ENCODE measurements at regions not wholly inside any gene's neighbourhood (a gene's known extent, or its start where the extent isn't known, plus 50 kb on each side); places are given as distances from the start of the nearest gene placed in this dataset.

- H3K4me1 ChIP-seq (ENCODE audit: control insufficient read depth, insufficient read depth, low read length), result peaks cover 10% of the 10 kb centered on the region
- no peaks in the 10 kb centered on the region for H3K27me3 ChIP-seq (ENCODE audit: control insufficient read depth, insufficient read depth, low read length)
- H3K27ac ChIP-seq (ENCODE audit: low read length), result no peak overlapping the region
- H3K4me3 ChIP-seq (ENCODE audit: low read length), result no peak overlapping the region
- WGBS (ENCODE audit: insufficient coverage), result 96% methylated on average over 38 of the region's 48 CpGs
- H3K36me3 ChIP-seq (ENCODE audit: control insufficient read depth, insufficient read depth, low read length), result no peaks in the 10 kb centered on the region
- H3K9me3 ChIP-seq (replicated peaks; ENCODE audit: control insufficient read depth, low read depth, low read length), result no peaks in the 10 kb centered on the region
- no peak for DNase-seq
Measured at GRCh38 chr5:124892185-124892848, 145.9 kb upstream of the ZNF608 start.

GRCh38 chr5:124894541-124894940, 148.1 kb upstream of the ZNF608 start:
- Histone ChIP-seq H3K27ac (ENCODE audit: low read length) (no peak overlapping the region), H3K4me3 (ENCODE audit: low read length) (no peak overlapping the region), H3K36me3 (ENCODE audit: control insufficient read depth, insufficient read depth, low read length) (no peaks in the 10 kb centered on the region), H3K27me3 (ENCODE audit: control insufficient read depth, insufficient read depth, low read length) (no peaks in the 10 kb centered on the region), H3K9me3 (replicated peaks; ENCODE audit: control insufficient read depth, low read depth, low read length) (no peaks in the 10 kb centered on the region), H3K4me1 (ENCODE audit: control insufficient read depth, insufficient read depth, low read length) (peaks cover under 1% of the 10 kb centered on the region)
- DNase-seq, result no peak
- WGBS (ENCODE audit: insufficient coverage), result 74% methylated on average over 3 of the region's 4 CpGs

- Histone ChIP-seq H3K4me1 (ENCODE audit: control insufficient read depth, insufficient read depth, low read length) (no peaks in the 10 kb centered on the region), H3K36me3 (ENCODE audit: control insufficient read depth, insufficient read depth, low read length) (no peaks in the 10 kb centered on the region), H3K27ac (ENCODE audit: low read length) (no peak overlapping the region), H3K27me3 (ENCODE audit: control insufficient read depth, insufficient read depth, low read length) (no peaks in the 10 kb centered on the region), H3K9me3 (replicated peaks; ENCODE audit: control insufficient read depth, low read depth, low read length) (no peaks in the 10 kb centered on the region), H3K4me3 (ENCODE audit: low read length) (no peak overlapping the region)
- WGBS (ENCODE audit: insufficient coverage), result no CpG with 5 or more reads among the region's 2 CpGs
- DNase-seq, result no peak
Measured at GRCh38 chr5:124895236-124895635, 148.8 kb upstream of the ZNF608 start.

GRCh38 chr5:124901081-124901480, 154.6 kb upstream of the ZNF608 start:
- Histone ChIP-seq H3K4me1 (ENCODE audit: control insufficient read depth, insufficient read depth, low read length) (peaks cover 7% of the 10 kb centered on the region), H3K4me3 (ENCODE audit: low read length) (no peak overlapping the region)
- DNase-seq, result no peak

DNA sequence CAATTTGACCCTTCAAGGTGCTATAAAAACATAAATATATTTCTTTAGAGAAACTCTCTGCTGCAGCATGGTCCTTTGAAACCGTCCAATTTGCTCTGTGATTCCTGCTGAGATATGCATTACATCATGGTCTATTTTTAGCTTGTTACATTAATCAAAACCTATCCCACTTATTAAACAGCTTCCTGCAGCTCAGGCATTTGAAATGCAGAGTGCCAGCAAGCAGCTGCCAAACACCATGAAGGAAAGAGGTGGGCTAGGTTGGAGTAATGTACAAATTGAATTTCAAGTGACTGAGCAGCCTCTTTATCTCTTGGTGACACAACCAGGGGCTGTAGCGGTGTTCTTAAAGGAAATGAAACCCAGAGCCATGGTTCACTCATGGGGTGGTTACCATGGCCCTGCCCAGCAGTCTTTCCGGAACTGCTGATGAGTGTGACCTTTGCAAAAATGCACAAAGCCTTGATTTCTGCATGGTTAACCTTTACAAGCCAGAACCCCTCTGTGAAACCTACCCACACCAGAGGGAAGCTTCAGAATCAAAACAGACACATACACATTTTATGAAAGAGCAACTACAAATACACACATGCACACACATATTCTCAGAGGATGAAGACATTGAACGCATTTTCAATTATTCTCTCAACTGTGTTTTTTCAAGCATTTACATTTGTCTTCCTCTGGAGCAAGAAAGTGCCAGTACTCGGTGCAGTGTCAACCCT, 155.8 kb upstream of the ZNF608 start:
- WGBS (ENCODE audit: insufficient coverage), result 64% methylated on average over 4 of the region's 5 CpGs
- Histone ChIP-seq H3K4me1 (ENCODE audit: control insufficient read depth, insufficient read depth, low read length) (peaks cover 18% of the 10 kb centered on the region), H3K36me3 (ENCODE audit: control insufficient read depth, insufficient read depth, low read length) (no peaks in the 10 kb centered on the region), H3K27me3 (ENCODE audit: control insufficient read depth, insufficient read depth, low read length) (no peaks in the 10 kb centered on the region), H3K9me3 (replicated peaks; ENCODE audit: control insufficient read depth, low read depth, low read length) (no peaks in the 10 kb centered on the region), H3K27ac (ENCODE audit: low read length) (peak overlapping the region; percentile 18), H3K4me3 (ENCODE audit: low read length) (no peak overlapping the region)
- peak; percentile 69 for DNase-seq

More at GRCh38 chr5:124901081-124901480, 154.6 kb upstream of the ZNF608 start:
- H3K27ac ChIP-seq (ENCODE audit: low read length), result no peak overlapping the region
- no peaks in the 10 kb centered on the region for H3K27me3 ChIP-seq (ENCODE audit: control insufficient read depth, insufficient read depth, low read length)
- no peaks in the 10 kb centered on the region for H3K9me3 ChIP-seq (replicated peaks; ENCODE audit: control insufficient read depth, low read depth, low read length)
- H3K36me3 ChIP-seq (ENCODE audit: control insufficient read depth, insufficient read depth, low read length), result no peaks in the 10 kb centered on the region

- peak overlapping the region; percentile 87 for H3K27ac ChIP-seq (ENCODE audit: low read length)
- H3K4me1 ChIP-seq (ENCODE audit: control insufficient read depth, insufficient read depth, low read length), result peaks cover 21% of the 10 kb centered on the region
Measured at GRCh38 chr5:124905256-124906130, 159.1 kb upstream of the ZNF608 start.

DNA sequence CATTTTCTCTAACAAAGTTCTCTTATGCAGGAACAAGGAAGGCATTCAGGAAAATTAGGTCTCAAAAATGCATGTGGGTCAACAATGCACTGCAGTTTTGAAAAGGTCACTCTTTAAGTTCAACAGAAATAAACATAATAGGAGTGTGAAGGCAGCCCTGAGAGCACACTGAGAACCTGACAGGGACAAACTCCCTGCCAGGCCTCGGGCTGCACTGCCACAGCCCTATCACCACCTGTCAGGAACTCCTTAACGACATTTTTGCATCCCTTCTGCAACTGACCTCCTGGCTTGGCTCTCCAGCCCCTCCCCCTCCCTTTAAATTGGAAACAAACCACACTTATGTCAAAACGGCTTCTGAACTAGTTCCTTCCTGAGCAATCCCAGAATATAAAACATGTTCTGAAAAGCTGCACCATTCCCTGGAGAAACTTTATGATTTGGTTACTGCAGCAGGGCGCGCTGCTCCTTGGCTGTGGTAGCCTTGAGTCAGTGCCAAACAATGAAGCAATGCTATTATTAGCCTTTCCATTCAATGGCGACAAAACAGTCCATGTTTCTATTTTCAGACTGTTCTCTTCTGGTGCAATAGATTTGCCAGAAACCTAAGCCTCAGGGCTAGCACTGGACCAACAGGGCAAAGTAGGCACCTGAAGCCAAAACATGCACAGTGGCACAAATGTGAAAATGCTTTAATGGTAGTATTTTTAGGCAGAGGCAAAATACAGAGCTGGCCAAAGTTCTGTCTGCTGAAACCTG, 160.1 kb upstream of the ZNF608 start:
- peak overlapping the region; percentile 87 for H3K27ac ChIP-seq (ENCODE audit: low read length)
- H3K36me3 ChIP-seq (ENCODE audit: control insufficient read depth, insufficient read depth, low read length), result no peaks in the 10 kb centered on the region
- no peak overlapping the region for H3K4me3 ChIP-seq (ENCODE audit: low read length)
- H3K27me3 ChIP-seq (ENCODE audit: control insufficient read depth, insufficient read depth, low read length), result no peaks in the 10 kb centered on the region
- 4% methylated on average over 4 of the region's 6 CpGs for WGBS (ENCODE audit: insufficient coverage)
- H3K4me1 ChIP-seq (ENCODE audit: control insufficient read depth, insufficient read depth, low read length), result peaks cover 21% of the 10 kb centered on the region
- peak; percentile 96 for DNase-seq
- no peaks in the 10 kb centered on the region for H3K9me3 ChIP-seq (replicated peaks; ENCODE audit: control insufficient read depth, low read depth, low read length)

More at GRCh38 chr5:124905256-124906130, 159.1 kb upstream of the ZNF608 start:
- Histone ChIP-seq H3K9me3 (replicated peaks; ENCODE audit: control insufficient read depth, low read depth, low read length) (no peaks in the 10 kb centered on the region), H3K4me3 (ENCODE audit: low read length) (no peak overlapping the region), H3K27me3 (ENCODE audit: control insufficient read depth, insufficient read depth, low read length) (no peaks in the 10 kb centered on the region), H3K36me3 (ENCODE audit: control insufficient read depth, insufficient read depth, low read length) (no peaks in the 10 kb centered on the region)
- DNase-seq, result no peak
- WGBS (ENCODE audit: insufficient coverage), result no CpG with 5 or more reads among the region's 2 CpGs

DNA sequence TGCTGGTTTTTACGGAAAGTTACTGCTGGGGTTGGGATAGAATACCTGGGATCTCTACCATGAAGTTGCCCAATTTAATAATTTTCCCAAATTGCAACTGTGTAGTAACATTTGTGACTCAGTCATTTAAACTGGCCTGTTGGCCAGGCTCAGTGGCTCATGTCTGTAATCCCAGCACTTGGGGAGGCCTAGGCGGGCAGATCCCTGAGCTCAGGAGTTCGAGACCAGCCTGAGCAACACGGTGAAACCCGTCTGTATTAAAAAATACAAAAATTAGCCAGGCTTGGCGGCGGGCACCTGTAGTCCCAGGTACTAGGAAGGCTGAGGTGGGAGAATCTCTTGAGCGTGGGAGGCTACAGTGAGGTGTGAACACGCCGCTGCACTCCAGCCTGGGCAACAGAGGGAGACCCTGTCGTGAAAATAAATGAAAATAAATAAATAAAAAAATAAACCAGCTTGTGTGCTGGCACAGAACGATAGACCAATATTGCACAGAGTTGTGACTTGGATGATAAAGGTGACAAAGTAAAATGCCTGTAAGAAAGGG, 160.7 kb upstream of the ZNF608 start:
- Histone ChIP-seq H3K9me3 (replicated peaks; ENCODE audit: control insufficient read depth, low read depth, low read length) (no peaks in the 10 kb centered on the region), H3K4me1 (ENCODE audit: control insufficient read depth, insufficient read depth, low read length) (peaks cover 18% of the 10 kb centered on the region), H3K27ac (ENCODE audit: low read length) (peak overlapping the region; percentile 87), H3K27me3 (ENCODE audit: control insufficient read depth, insufficient read depth, low read length) (no peaks in the 10 kb centered on the region), H3K36me3 (ENCODE audit: control insufficient read depth, insufficient read depth, low read length) (no peaks in the 10 kb centered on the region), H3K4me3 (ENCODE audit: low read length) (no peak overlapping the region)
- WGBS (ENCODE audit: insufficient coverage), result 92% methylated on average over 6 of the region's 12 CpGs
- no peak for DNase-seq

- no CpG with 5 or more reads among the region's 7 CpGs for WGBS (ENCODE audit: insufficient coverage)
- no peaks in the 10 kb centered on the region for H3K36me3 ChIP-seq (ENCODE audit: control insufficient read depth, insufficient read depth, low read length)
- no peak overlapping the region for H3K27ac ChIP-seq (ENCODE audit: low read length)
- H3K9me3 ChIP-seq (replicated peaks; ENCODE audit: control insufficient read depth, low read depth, low read length), result no peaks in the 10 kb centered on the region
- peak; percentile 70 for DNase-seq
- no peaks in the 10 kb centered on the region for H3K27me3 ChIP-seq (ENCODE audit: control insufficient read depth, insufficient read depth, low read length)
- H3K4me1 ChIP-seq (ENCODE audit: control insufficient read depth, insufficient read depth, low read length), result peaks cover 15% of the 10 kb centered on the region
- H3K4me3 ChIP-seq (ENCODE audit: low read length), result no peak overlapping the region
Measured at GRCh38 chr5:124908581-124909451, 162.4 kb upstream of the ZNF608 start.
